HCT116 (cell line): ENCODE measurements at regions not wholly inside any gene's neighbourhood (a gene's known extent, or its start where the extent isn't known, plus 50 kb on each side); places are given as distances from the start of the nearest gene placed in this dataset.

Source experiments
- ATAC-seq: fragments of 200-7000 bp; cut with Tn5 transposase; 2 replicates; pipeline ENCODE4 v1.9.1; 2020; ENCODE audit warnings: mild to moderate bottlenecking, moderate library complexity
- BruUV-seq: library from RNA; stranded (reverse); fragments of 400-500 nt; replicated peaks from 2 replicates; lab custom pipeline; 2021; lab: Mats Ljungman, UMichigan
- CTCF ChIA-PET: fragments of 300-600 bp; sonication (Branson Sonifier 250); formaldehyde crosslinking; loops from one replicate; lab custom pipeline; 2021; ENCODE audit warnings: antibody characterized with exemption; lab: Charles Lee
- POLR2A ChIA-PET: fragments of 300-600, 350-600 bp; sonication (Branson Sonifier 250); formaldehyde crosslinking; loops from one replicate; lab custom pipeline; 2021; ENCODE audit warnings: antibody characterized with exemption; lab: Charles Lee
- RAD21 ChIA-PET, 2 experiments: fragments of 300-600 bp; sonication (Branson Sonifier 250); formaldehyde crosslinking; loops; one replicate each; lab custom pipeline; 2023; ENCODE audit warnings: low total read pairs in 2 of 2; ENCODE audit not compliant: uncharacterized antibody in 2 of 2, unreplicated experiment in 2 of 2, low non-redundant PET in 1 of 2; lab: Charles Lee
- DNase-seq: peaks from one replicate; pipeline ENCODE4 v3.0.0-alpha.2; 2010; ENCODE audit warnings: low read depth, low spot score
- H2AFZ ChIP-seq: fragments of 200-600 bp; shearing (Covaris generic), sonication (generic); 2 replicates; pipeline ENCODE4 v1.6.1; 2017; ENCODE audit warnings: low read depth, mixed run types, mixed read lengths, antibody characterized with exemption, low read length; ENCODE audit not compliant: poor library complexity, severe bottlenecking
- H3K27ac ChIP-seq: 2 replicates; pipeline ENCODE4 v1.5.1; 2012; ENCODE audit warnings: low read depth, low read length
- H3K27me3 ChIP-seq: fragments of 200-600 bp; sonication (generic); 2 replicates; pipeline ENCODE4 v1.6.1; 2016; ENCODE audit warnings: mixed run types, low read length, mixed read lengths; ENCODE audit not compliant: insufficient read depth
- H3K36me3 ChIP-seq, 2 experiments: fragments of 200-500 bp in 1 of 2; fragments of 200-600 bp in 1 of 2; sonication (Bioruptor generic) in 1 of 2; sonication (generic) in 1 of 2; 2 replicates each; pipeline versions ENCODE4 v1.5.1 to v1.6.1; 2014 to 2016; ENCODE audit warnings: low read length in 2 of 2, inconsistent platforms in 1 of 2, mixed read lengths in 1 of 2, mixed run types in 1 of 2; ENCODE audit not compliant: insufficient read depth in 2 of 2, control insufficient read depth in 1 of 2
- H3K4me1 ChIP-seq, 2 experiments: fragments of 200-600 bp in 1 of 2; sonication (generic) in 1 of 2; 2 replicates each; pipeline versions ENCODE4 v1.5.1 to v1.6.1; 2012 to 2017; ENCODE audit warnings: low read length in 2 of 2, inconsistent platforms in 1 of 2, mild to moderate bottlenecking in 1 of 2, mixed read lengths in 1 of 2, mixed run types in 1 of 2, moderate library complexity in 1 of 2; ENCODE audit not compliant: insufficient read depth in 2 of 2, control insufficient read depth in 1 of 2
- H3K4me2 ChIP-seq: fragments of 200-600 bp; sonication (generic); 2 replicates; pipeline ENCODE4 v1.6.1; 2017; ENCODE audit warnings: mixed run types, low read length, mixed read lengths
- H3K4me3 ChIP-seq, 2 experiments: fragments of 200-600 bp in 1 of 2; sonication (generic) in 1 of 2; replicated peaks in 1 of 2; 2 replicates each; pipeline ENCODE4 v1.5.1; 2011 to 2016; ENCODE audit warnings: low read length in 2 of 2, control low read depth in 1 of 2, low read depth in 1 of 2, mild to moderate bottlenecking in 1 of 2, mixed read lengths in 1 of 2, mixed run types in 1 of 2
- H3K79me2 ChIP-seq: fragments of 200-600 bp; sonication (generic); 2 replicates; pipeline ENCODE4 v1.6.1; 2017; ENCODE audit warnings: mild to moderate bottlenecking, mixed run types, low read length, moderate library complexity, mixed read lengths; ENCODE audit not compliant: insufficient read depth
- H3K9ac ChIP-seq: fragments of 200-600 bp; sonication (generic); 2 replicates; pipeline ENCODE4 v1.6.1; 2016; ENCODE audit warnings: low read length, mixed read lengths
- H3K9me2 ChIP-seq: fragments of 200-600 bp; sonication (generic), shearing (Covaris generic); 2 replicates; pipeline ENCODE4 v1.6.1; 2017; ENCODE audit warnings: mixed run types, mild to moderate bottlenecking, moderate library complexity; ENCODE audit not compliant: insufficient read depth
- H3K9me3 ChIP-seq, 2 experiments: fragments of 200-500 bp in 1 of 2; fragments of 200-600 bp in 1 of 2; sonication (Bioruptor generic) in 1 of 2; sonication (generic) in 1 of 2; 2 replicates each; pipeline ENCODE4 v1.6.1; 2014 to 2017; ENCODE audit warnings: low read length in 2 of 2, mixed read lengths in 2 of 2, inconsistent platforms in 1 of 2, low read depth in 1 of 2, mild to moderate bottlenecking in 1 of 2, mixed run types in 1 of 2, moderate library complexity in 1 of 2; ENCODE audit not compliant: control insufficient read depth in 1 of 2, insufficient read depth in 1 of 2
- H4K20me1 ChIP-seq: fragments of 200-600 bp; sonication (generic), shearing (Covaris generic); 2 replicates; pipeline ENCODE4 v1.6.1; 2017; ENCODE audit warnings: mixed run types, mild to moderate bottlenecking, moderate library complexity; ENCODE audit not compliant: insufficient read depth
- ELF1 ChIP-seq: IDR thresholded peaks from 2 replicates; pipeline ENCODE4 v1.6.1; 2012; ENCODE audit warnings: low read depth, borderline replicate concordance
- EZH2phosphoT487 ChIP-seq: fragments of 200-600 bp; IDR thresholded peaks from 2 replicates; pipeline ENCODE4 v1.6.1; 2018; ENCODE audit warnings: antibody characterized with exemption, borderline replicate concordance
- RAD21 ChIP-seq: IDR thresholded peaks from 2 replicates; pipeline ENCODE4 v1.6.1; 2012; ENCODE audit warnings: low read depth, mild to moderate bottlenecking
- SIN3A ChIP-seq: IDR thresholded peaks from 2 replicates; pipeline ENCODE4 v1.6.1; 2012; ENCODE audit warnings: low read depth
- SP1 ChIP-seq: IDR thresholded peaks from 2 replicates; pipeline ENCODE4 v1.6.1; 2012; ENCODE audit warnings: low read depth
- SRF ChIP-seq: IDR thresholded peaks from 2 replicates; pipeline ENCODE4 v1.6.1; 2012; ENCODE audit warnings: low read depth
- YY1 ChIP-seq: IDR thresholded peaks from 2 replicates; pipeline ENCODE4 v1.6.1; 2011; ENCODE audit warnings: low read length, low read depth, moderate library complexity, mild to moderate bottlenecking; ENCODE audit not compliant: insufficient replicate concordance; ENCODE audit errors: extremely low read depth
- ZFX ChIP-seq: fragments of 450-650 bp; IDR thresholded peaks from 2 replicates; pipeline ENCODE4 v1.6.1; 2017
- intact Hi-C: fragments of 100-400 bp; cut with micrococcal nuclease; formaldehyde crosslinking; loops from 2 replicates; pipeline ENCODE4 v1.10.0; 2022
- TF ChIP-seq, protein P1 (sequence below): IDR thresholded peaks from 2 replicates; pipeline ENCODE4 v1.6.1; 2012
- TF ChIP-seq, protein P2 (sequence below), 3 experiments: fragments of 200-600 bp in 1 of 3; sonication (generic) in 1 of 3; IDR thresholded peaks in 2 of 3; conservative IDR thresholded peaks in 1 of 3; 2 replicates each; pipeline ENCODE4 v1.5.1; 2012 to 2017; ENCODE audit warnings: low read depth in 2 of 3, low read length in 2 of 3, antibody characterized with exemption in 1 of 3, borderline replicate concordance in 1 of 3, control low read depth in 1 of 3, mild to moderate bottlenecking in 1 of 3, mixed read lengths in 1 of 3, mixed run types in 1 of 3, moderate library complexity in 1 of 3; ENCODE audit not compliant: insufficient read depth in 1 of 3
- TF ChIP-seq, protein P3 (sequence below): IDR thresholded peaks from 2 replicates; pipeline ENCODE4 v1.6.1; 2011; ENCODE audit warnings: mild to moderate bottlenecking, low read length, moderate library complexity; ENCODE audit not compliant: insufficient replicate concordance; ENCODE audit errors: extremely low read depth

DNA sequence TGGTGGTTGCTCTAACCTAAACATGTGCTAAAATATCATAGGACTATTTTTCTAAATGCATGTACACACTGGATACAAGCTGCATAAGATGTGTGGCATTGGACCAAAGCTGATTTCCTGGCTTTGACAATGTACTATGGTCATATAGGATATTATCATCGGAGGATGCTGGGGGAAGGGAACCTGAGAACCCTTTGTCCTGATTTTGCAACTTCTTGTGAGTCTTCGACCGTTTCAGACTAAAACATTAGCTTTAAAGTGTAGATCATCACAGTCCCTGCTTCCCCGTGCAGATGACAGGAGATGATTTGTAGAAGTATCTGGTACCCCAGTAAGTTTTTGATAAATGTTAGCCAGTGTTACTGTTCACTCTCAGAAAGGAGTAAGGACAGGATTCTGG lies 554.7 kb downstream of the MIAT start:
- ATAC-seq (no peak), DNase-seq (no peak)
- H3K4me2 ChIP-seq = no peak overlapping the region
- H2AFZ ChIP-seq = no peak overlapping the region
- no peaks in the 10 kb centered on the region for H3K9me2 ChIP-seq
- TF ChIP-seq SP1 (no peak), ZFX (no peak)
- TF ChIP-seq, protein P1, sequence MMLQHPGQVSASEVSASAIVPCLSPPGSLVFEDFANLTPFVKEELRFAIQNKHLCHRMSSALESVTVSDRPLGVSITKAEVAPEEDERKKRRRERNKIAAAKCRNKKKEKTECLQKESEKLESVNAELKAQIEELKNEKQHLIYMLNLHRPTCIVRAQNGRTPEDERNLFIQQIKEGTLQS = no peak
- H3K27me3 ChIP-seq = 0 out of 2 replicates have a peak, but pooled peaks cover 3% of the 10 kb centered on the region
- no peaks in the 10 kb centered on the region for H3K9me3 ChIP-seq
- H3K4me1 ChIP-seq = peaks cover 7 to 8% of the 10 kb centered on the region in 2 experiments
- RAD21 ChIA-PET = no interaction called here
- CTCF ChIA-PET = interaction anchor here (0.7 kb wide), 1 partner anchor 99 kb away, joined by 3 read pairs; no protein-coding TSS in a partner anchor
- H4K20me1 ChIP-seq = no peaks in the 10 kb centered on the region
- no peak overlapping the region for H3K9ac ChIP-seq
- H3K79me2 ChIP-seq = no peaks in the 10 kb centered on the region
- POLR2A ChIA-PET = no interaction called here
- H3K4me3 ChIP-seq = no peak overlapping the region
- H3K27ac ChIP-seq = no peak overlapping the region
- no TSS peak for BruUV-seq
- intact Hi-C loops = no loop called here
- no peaks in the 10 kb centered on the region for H3K36me3 ChIP-seq

DNA sequence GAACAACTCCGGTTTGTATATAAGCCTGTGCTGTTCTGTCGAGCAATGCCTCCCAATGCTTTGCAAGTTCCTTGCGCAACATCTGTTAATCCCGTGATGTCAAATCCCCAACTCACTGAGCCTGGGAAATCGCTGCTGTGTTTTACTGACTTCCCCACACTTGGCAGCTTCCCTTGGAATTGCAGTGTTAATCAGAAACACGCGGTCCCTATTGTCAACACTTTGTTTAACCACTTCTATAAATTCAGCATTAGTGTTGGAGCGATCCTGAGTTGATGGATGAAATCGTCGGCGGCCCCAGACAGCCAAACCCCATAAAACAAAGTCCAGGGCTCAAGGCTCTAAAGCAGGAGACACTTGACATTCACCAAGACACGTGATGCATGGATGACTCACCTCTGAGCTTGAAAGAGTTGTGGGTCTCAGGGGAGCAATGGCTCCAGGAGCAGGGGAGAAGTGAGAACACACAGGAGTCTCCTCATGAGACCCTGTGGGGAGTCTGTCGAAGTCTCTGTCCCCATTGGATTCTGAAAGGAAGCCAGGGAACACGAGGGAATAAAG lies 555.3 kb downstream of the MIAT start:
- no TSS peak for BruUV-seq
- DNase-seq = no peak
- no peak overlapping the region for H3K27ac ChIP-seq
- TF ChIP-seq EZH2phosphoT487 (no peak), ELF1 (no peak), SP1 (no peak), RAD21 (no peak), YY1 (no peak), SRF (no peak), SIN3A (no peak)
- TF ChIP-seq, protein P2, sequence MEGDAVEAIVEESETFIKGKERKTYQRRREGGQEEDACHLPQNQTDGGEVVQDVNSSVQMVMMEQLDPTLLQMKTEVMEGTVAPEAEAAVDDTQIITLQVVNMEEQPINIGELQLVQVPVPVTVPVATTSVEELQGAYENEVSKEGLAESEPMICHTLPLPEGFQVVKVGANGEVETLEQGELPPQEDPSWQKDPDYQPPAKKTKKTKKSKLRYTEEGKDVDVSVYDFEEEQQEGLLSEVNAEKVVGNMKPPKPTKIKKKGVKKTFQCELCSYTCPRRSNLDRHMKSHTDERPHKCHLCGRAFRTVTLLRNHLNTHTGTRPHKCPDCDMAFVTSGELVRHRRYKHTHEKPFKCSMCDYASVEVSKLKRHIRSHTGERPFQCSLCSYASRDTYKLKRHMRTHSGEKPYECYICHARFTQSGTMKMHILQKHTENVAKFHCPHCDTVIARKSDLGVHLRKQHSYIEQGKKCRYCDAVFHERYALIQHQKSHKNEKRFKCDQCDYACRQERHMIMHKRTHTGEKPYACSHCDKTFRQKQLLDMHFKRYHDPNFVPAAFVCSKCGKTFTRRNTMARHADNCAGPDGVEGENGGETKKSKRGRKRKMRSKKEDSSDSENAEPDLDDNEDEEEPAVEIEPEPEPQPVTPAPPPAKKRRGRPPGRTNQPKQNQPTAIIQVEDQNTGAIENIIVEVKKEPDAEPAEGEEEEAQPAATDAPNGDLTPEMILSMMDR (IDR thresholded peaks at IDR 0.05 in 2 of 3, conservative IDR thresholded peaks at IDR 0.05 in 1 of 3; ENCODE audit: borderline replicate concordance in 1 of 3, insufficient read depth in 1 of 3, low read depth in 2 of 3, low read length in 2 of 3) = no peak
- TF ChIP-seq, protein P3, sequence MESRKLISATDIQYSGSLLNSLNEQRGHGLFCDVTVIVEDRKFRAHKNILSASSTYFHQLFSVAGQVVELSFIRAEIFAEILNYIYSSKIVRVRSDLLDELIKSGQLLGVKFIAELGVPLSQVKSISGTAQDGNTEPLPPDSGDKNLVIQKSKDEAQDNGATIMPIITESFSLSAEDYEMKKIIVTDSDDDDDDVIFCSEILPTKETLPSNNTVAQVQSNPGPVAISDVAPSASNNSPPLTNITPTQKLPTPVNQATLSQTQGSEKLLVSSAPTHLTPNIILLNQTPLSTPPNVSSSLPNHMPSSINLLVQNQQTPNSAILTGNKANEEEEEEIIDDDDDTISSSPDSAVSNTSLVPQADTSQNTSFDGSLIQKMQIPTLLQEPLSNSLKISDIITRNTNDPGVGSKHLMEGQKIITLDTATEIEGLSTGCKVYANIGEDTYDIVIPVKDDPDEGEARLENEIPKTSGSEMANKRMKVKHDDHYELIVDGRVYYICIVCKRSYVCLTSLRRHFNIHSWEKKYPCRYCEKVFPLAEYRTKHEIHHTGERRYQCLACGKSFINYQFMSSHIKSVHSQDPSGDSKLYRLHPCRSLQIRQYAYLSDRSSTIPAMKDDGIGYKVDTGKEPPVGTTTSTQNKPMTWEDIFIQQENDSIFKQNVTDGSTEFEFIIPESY = no peak

More for the DNA sequence above, 555.3 kb downstream of the MIAT start:
- peaks cover 7 to 8% of the 10 kb centered on the region in 2 experiments for H3K4me1 ChIP-seq
- H3K9me3 ChIP-seq = no peaks in the 10 kb centered on the region
- H3K79me2 ChIP-seq = no peaks in the 10 kb centered on the region
- peak overlapping the region; percentile 26; the same call in 1 of the 2 replicates for H3K4me2 ChIP-seq
- RAD21 ChIA-PET = no interaction called here
- H4K20me1 ChIP-seq = no peaks in the 10 kb centered on the region
- H3K27me3 ChIP-seq = 0 out of 2 replicates have a peak, but pooled peaks cover 3% of the 10 kb centered on the region
- H3K9me2 ChIP-seq = no peaks in the 10 kb centered on the region
- H2AFZ ChIP-seq = no peak overlapping the region
- CTCF ChIA-PET = interaction anchor here (0.7 kb wide), 1 partner anchor 99 kb away, joined by 3 read pairs; no protein-coding TSS in a partner anchor
- POLR2A ChIA-PET = no interaction called here
- H3K4me3 ChIP-seq = no peak overlapping the region
- no peak overlapping the region for H3K9ac ChIP-seq
- intact Hi-C loops = no loop called here
- no peaks in the 10 kb centered on the region for H3K36me3 ChIP-seq
- ATAC-seq = no peak; the same call in 1 of the 2 replicates
